ENCODE measurements at regions not wholly inside any gene's neighbourhood (a gene's known extent, or its start where the extent isn't known, plus 50 kb on each side); places are given as distances from the start of the nearest gene placed in this dataset.

- no peak for TF ChIP-seq GTF2F1 (IDR thresholded peaks at IDR 0.05; ENCODE audit: borderline replicate concordance, low read depth, low read length)
- TF ChIP-seq CBX5 (IDR thresholded peaks at IDR 0.05; ENCODE audit: low read depth, low read length): no peak
- TF ChIP-seq SIRT6 (IDR thresholded peaks at IDR 0.05; ENCODE audit: low read length): no peak
- TF ChIP-seq EZH2 (IDR thresholded peaks at IDR 0.05; ENCODE audit: low read depth, low read length, severe bottlenecking): no peak
- no peak for TF ChIP-seq E2F6 (IDR thresholded peaks at IDR 0.05)
- no peak for TF ChIP-seq TCF12 (IDR thresholded peaks at IDR 0.05; ENCODE audit: low read depth, low read length)
- no peak for TF ChIP-seq POLR2AphosphoS5 (IDR thresholded peaks at IDR 0.05; ENCODE audit: low read depth, low read length)
- TF ChIP-seq GABPA (IDR thresholded peaks at IDR 0.05; ENCODE audit: borderline replicate concordance, insufficient read depth, low read length): no peak
- no peak for TF ChIP-seq SAP30 (IDR thresholded peaks at IDR 0.05; ENCODE audit: insufficient read depth, insufficient replicate concordance, low read length)
- no peak for TF ChIP-seq MAX (IDR thresholded peaks at IDR 0.05)
- no peak for TF ChIP-seq CHD1 (IDR thresholded peaks at IDR 0.05; ENCODE audit: low read depth, low read length)
- no peak for TF ChIP-seq RFX5 (IDR thresholded peaks at IDR 0.05; ENCODE audit: borderline replicate concordance, low read depth, low read length)
- no peak for TF ChIP-seq TBP (IDR thresholded peaks at IDR 0.05; ENCODE audit: low read depth, low read length)
- no peak for TF ChIP-seq ATF2 (IDR thresholded peaks at IDR 0.05; ENCODE audit: low read length)
- no peak for TF ChIP-seq SUZ12 (IDR thresholded peaks at IDR 0.05; ENCODE audit: low read length)
- peak in 1 of 2 experiments; percentile 8; a peak in 1 of 3 replicates for TF ChIP-seq EP300 (IDR thresholded peaks at IDR 0.05; ENCODE audit: borderline replicate concordance in 1 of 2, low read depth in 2 of 2, low read length in 2 of 2)
- no peak for TF ChIP-seq POLR2A (IDR thresholded peaks at IDR 0.05; ENCODE audit: control extremely low read depth in 1 of 2, low read depth in 2 of 2, low read length in 2 of 2)
- TF ChIP-seq BACH1 (IDR thresholded peaks at IDR 0.05; ENCODE audit: low read length): no peak
- TF ChIP-seq RNF2 (IDR thresholded peaks at IDR 0.05; ENCODE audit: borderline replicate concordance, low read depth, low read length, missing control alignments, poor library complexity, severe bottlenecking): no peak
- peak; percentile 78 for TF ChIP-seq YY1 (IDR thresholded peaks at IDR 0.05; ENCODE audit: low read depth, low read length)
Measured at GRCh38 chr9:26637101-26637500, 255.5 kb downstream of the CAAP1 start (continued).
